Uterus (tissue), 2 donors: ENCODE measurements at regions not wholly inside any gene's neighbourhood (a gene's known extent, or its start where the extent isn't known, plus 50 kb on each side); places are given as distances from the start of the nearest gene placed in this dataset.

Source experiments
- CTCF ChIP-seq, 4 experiments: fragments of 200-600 bp in 2 of 4; fragments of 450-650 bp in 2 of 4; sonication (generic) in 2 of 4; IDR thresholded peaks; one replicate each; pipeline ENCODE4 v1.5.1; 2016 to 2019; ENCODE audit warnings: antibody characterized with exemption in 4 of 4, mild to moderate bottlenecking in 2 of 4, moderate library complexity in 1 of 4
- POLR2A ChIP-seq, 2 donors: fragments of 450-650 bp; IDR thresholded peaks; one replicate each; pipeline ENCODE4 v1.6.1; 2016; ENCODE audit warnings: antibody characterized with exemption in 2 of 2, mild to moderate bottlenecking in 1 of 2, moderate library complexity in 1 of 2

GRCh38 chrX:138298268-138298667 is 413.2 kb downstream of the FGF13 start:
- no peak for TF ChIP-seq CTCF (IDR thresholded peaks at IDR 0.05)
- TF ChIP-seq POLR2A (IDR thresholded peaks at IDR 0.05): no peak
